ENCODE measurements at regions not wholly inside any gene's neighbourhood (a gene's known extent, or its start where the extent isn't known, plus 50 kb on each side); places are given as distances from the start of the nearest gene placed in this dataset.

- TF ChIP-seq CTCF (conservative IDR thresholded peaks at IDR 0.05; ENCODE audit: low read depth, low read length) (no peak), EZH2 (IDR thresholded peaks at IDR 0.05; ENCODE audit: borderline replicate concordance, low read depth, low read length, poor library complexity, severe bottlenecking) (no peak)
Measured at GRCh38 chr1:82979593-82980236, 1019.2 kb downstream of the TTLL7 start.

Measured in A673 (cell line).